Right ventricle myocardium superior (tissue), 1 donor: ENCODE measurements at regions not wholly inside any gene's neighbourhood (a gene's known extent, or its start where the extent isn't known, plus 50 kb on each side); places are given as distances from the start of the nearest gene placed in this dataset.
"Not testable (repeated sequence)": the region's sequence is repeated elsewhere in the genome, so short reads cannot be mapped to it uniquely, and the experiment has no call there.

Experiments
- ATAC-seq: fragments of 200-7000 bp; cut with Tn5 transposase; one replicate; pipeline ENCODE4 v1.9.1; 2020; ENCODE audit warnings: mild to moderate bottlenecking; ENCODE audit not compliant: poor library complexity
- DNase-seq: peaks from one replicate; pipeline ENCODE4 v3.0.0-alpha.2; 2020
- intact Hi-C: fragments of 100-400 bp; cut with DNase I; formaldehyde crosslinking; loops from one replicate; pipeline ENCODE4 v1.11.2; 2022
- donor health status: DM: no; HTN: yes; CAD: no; lungs with severe emphysema.

- ATAC-seq (no peak), DNase-seq (no peak)
- intact Hi-C loops: no loop called here
Observed at GRCh38 chrX:45622042-45622423, 421.4 kb upstream of the DIPK2B start.

- DNase-seq (no peak), ATAC-seq (no peak)
- intact Hi-C loops: no loop called here
Observed at GRCh38 chrX:45621376-45622041, 420.8 kb upstream of the DIPK2B start.

- DNase-seq: no peak
- no peak for ATAC-seq
- intact Hi-C loops: no loop called here
Observed at GRCh38 chrX:45619290-45619689, 418.6 kb upstream of the DIPK2B start.

GRCh38 chrX:45615591-45615990 is 414.9 kb upstream of the DIPK2B start:
- ATAC-seq, DNase-seq, intact Hi-C loops: not testable (repeated sequence)

- intact Hi-C loops: no loop called here
- ATAC-seq (no peak), DNase-seq (no peak)
Observed at GRCh38 chrX:45614853-45615252, 414.2 kb upstream of the DIPK2B start.

- intact Hi-C loops: no loop called here
- ATAC-seq (no peak), DNase-seq (no peak)
Observed at GRCh38 chrX:45602151-45602550, 401.5 kb upstream of the DIPK2B start.

GRCh38 chrX:45601052-45601451 is 400.4 kb upstream of the DIPK2B start:
- ATAC-seq (no peak), DNase-seq (no peak)
- intact Hi-C loops: no loop called here

- DNase-seq (no peak), ATAC-seq (no peak)
- intact Hi-C loops: no loop called here
Observed at GRCh38 chrX:45598861-45599260, 398.2 kb upstream of the DIPK2B start.

- no peak for ATAC-seq
- intact Hi-C loops: no loop called here
- DNase-seq: no peak
Observed at GRCh38 chrX:45596188-45596808, 395.6 kb upstream of the DIPK2B start.

- ATAC-seq (no peak), DNase-seq (no peak)
- intact Hi-C loops: no loop called here
Observed at GRCh38 chrX:45592101-45592500, 391.4 kb upstream of the DIPK2B start.

- ATAC-seq (no peak), DNase-seq (no peak)
- intact Hi-C loops: no loop called here
Observed at GRCh38 chrX:45591650-45592049, 391.0 kb upstream of the DIPK2B start.

GRCh38 chrX:45584717-45585116 is 384.0 kb upstream of the DIPK2B start:
- intact Hi-C loops: no loop called here
- no peak for DNase-seq
- ATAC-seq: no peak

- ATAC-seq (no peak), DNase-seq (no peak)
- intact Hi-C loops: no loop called here
Observed at GRCh38 chrX:45577361-45577760, 376.7 kb upstream of the DIPK2B start.

GRCh38 chrX:45571453-45571852 is 370.8 kb upstream of the DIPK2B start:
- ATAC-seq (no peak), DNase-seq (no peak)
- intact Hi-C loops: no loop called here

GRCh38 chrX:45566456-45566855 is 365.8 kb upstream of the DIPK2B start:
- DNase-seq (no peak), ATAC-seq (no peak)
- intact Hi-C loops: no loop called here

GRCh38 chrX:45557387-45557786 is 356.7 kb upstream of the DIPK2B start:
- ATAC-seq (no peak), DNase-seq (no peak)
- intact Hi-C loops: no loop called here

GRCh38 chrX:45554736-45555135 is 354.1 kb upstream of the DIPK2B start:
- ATAC-seq: no peak
- no peak for DNase-seq
- intact Hi-C loops: no loop called here

GRCh38 chrX:45553417-45553816 is 352.7 kb upstream of the DIPK2B start:
- intact Hi-C loops: no loop called here
- DNase-seq (no peak), ATAC-seq (no peak)

GRCh38 chrX:45546697-45547096 is 346.0 kb upstream of the DIPK2B start:
- DNase-seq, ATAC-seq, intact Hi-C loops: not testable (repeated sequence)

- intact Hi-C loops: no loop called here
- ATAC-seq: no peak
- DNase-seq: no peak
Observed at GRCh38 chrX:45540181-45540580, 339.5 kb upstream of the DIPK2B start.

GRCh38 chrX:45537936-45538335 is 337.3 kb upstream of the DIPK2B start:
- ATAC-seq: no peak
- DNase-seq: no peak
- intact Hi-C loops: no loop called here
